Choroid plexus epithelial cell (primary cell): ENCODE measurements at regions not wholly inside any gene's neighbourhood (a gene's known extent, or its start where the extent isn't known, plus 50 kb on each side); places are given as distances from the start of the nearest gene placed in this dataset.

Experiments
- DNase-seq: peaks from one replicate; pipeline ENCODE4 v3.0.0-alpha.2; 2010; ENCODE audit warnings: low read depth
- H3K4me3 ChIP-seq: 2 replicates; pipeline ENCODE4 v1.5.1; 2011; ENCODE audit warnings: low read depth, mild to moderate bottlenecking, control low read depth, low read length, moderate library complexity
- CTCF ChIP-seq: conservative IDR thresholded peaks from 2 replicates; pipeline ENCODE4 v1.5.1; 2011; ENCODE audit warnings: low read depth, mild to moderate bottlenecking, control low read depth, inconsistent platforms, low read length, moderate library complexity

- no peak for DNase-seq
- no peak for TF ChIP-seq CTCF
- H3K4me3 ChIP-seq: no peak overlapping the region
Observed at GRCh38 chr4:123904882-123905281, 508.3 kb downstream of the SPRY1 start.

- H3K4me3 ChIP-seq: no peak overlapping the region
Observed at GRCh38 chr4:123913598-123913997, 517.0 kb downstream of the SPRY1 start.

GRCh38 chr4:123916821-123917220 is 520.2 kb downstream of the SPRY1 start:
- no peak for TF ChIP-seq CTCF
- DNase-seq: no peak
- H3K4me3 ChIP-seq: no peak overlapping the region

More at GRCh38 chr4:123913598-123913997, 517.0 kb downstream of the SPRY1 start:
- no peak for TF ChIP-seq CTCF
- no peak for DNase-seq

GRCh38 chr4:123919576-123920098 is 523.0 kb downstream of the SPRY1 start:
- H3K4me3 ChIP-seq: no peak overlapping the region
- DNase-seq: no peak
- TF ChIP-seq CTCF: no peak

GRCh38 chr4:123921339-123921738 is 524.7 kb downstream of the SPRY1 start:
- no peak for TF ChIP-seq CTCF
- DNase-seq: no peak
- H3K4me3 ChIP-seq: no peak overlapping the region

- H3K4me3 ChIP-seq: no peak overlapping the region
- no peak for DNase-seq
- TF ChIP-seq CTCF: no peak
Observed at GRCh38 chr4:123922847-123923246, 526.3 kb downstream of the SPRY1 start.

- no peak for TF ChIP-seq CTCF
Observed at GRCh38 chr4:123924536-123924935, 527.9 kb downstream of the SPRY1 start.

More at GRCh38 chr4:123924536-123924935, 527.9 kb downstream of the SPRY1 start:
- no peak overlapping the region for H3K4me3 ChIP-seq
- peak; percentile 65 for DNase-seq
